ENCODE measurements at regions not wholly inside any gene's neighbourhood (a gene's known extent, or its start where the extent isn't known, plus 50 kb on each side); places are given as distances from the start of the nearest gene placed in this dataset.

GRCh38 chr2:48065096-48065495 is 158.8 kb upstream of the FBXO11 start:
- no peak overlapping the region for H3K9ac ChIP-seq (ENCODE audit: low read length)
- ChIA-PET CTCF (no interaction called here), POLR2A (no interaction called here), RAD21 (ENCODE audit: low non-redundant PET in 1 of 2, low total read pairs in 2 of 2, uncharacterized antibody in 2 of 2, unreplicated experiment in 2 of 2) (no interaction called here)
- H3K9me3 ChIP-seq (ENCODE audit: control insufficient read depth in 1 of 2, insufficient read depth in 1 of 2, low read depth in 1 of 2, low read length in 2 of 2), result no peaks in the 10 kb centered on the region
- no peaks in the 10 kb centered on the region for H3K36me3 ChIP-seq (ENCODE audit: control insufficient read depth in 1 of 2, insufficient read depth in 2 of 2, low read length in 2 of 2)
- intact Hi-C loops (cut with micrococcal nuclease), result no loop called here
- no peak for ATAC-seq
- no peak for TF ChIP-seq RAD21 (IDR thresholded peaks at IDR 0.05; ENCODE audit: low read depth)
- TF ChIP-seq ZNF274 (IDR thresholded peaks at IDR 0.05; ENCODE audit: low read depth, low read length), result no peak
- TF ChIP-seq SIN3A (IDR thresholded peaks at IDR 0.05; ENCODE audit: low read depth), result no peak
- TF ChIP-seq FOSL1 (IDR thresholded peaks at IDR 0.05; ENCODE audit: low read depth), result no peak
- TF ChIP-seq CTCF (IDR thresholded peaks at IDR 0.05 in 2 of 3, conservative IDR thresholded peaks at IDR 0.05 in 1 of 3; ENCODE audit: borderline replicate concordance in 1 of 3, insufficient read depth in 1 of 3, low read depth in 2 of 3, low read length in 2 of 3), result no peak
- TF ChIP-seq POLR2A (IDR thresholded peaks at IDR 0.05; ENCODE audit: borderline replicate concordance, extremely low read depth, insufficient read depth, insufficient read length), result no peak
- no peak for TF ChIP-seq MAX (IDR thresholded peaks at IDR 0.05)
- no peak for TF ChIP-seq EGR1 (IDR thresholded peaks at IDR 0.05; ENCODE audit: low read depth)
- no peak for TF ChIP-seq ATF3 (IDR thresholded peaks at IDR 0.05)
- TF ChIP-seq JUND (IDR thresholded peaks at IDR 0.05), result no peak
- H3K4me3 ChIP-seq (replicated peaks in 1 of 2; ENCODE audit: low read depth in 1 of 2, low read length in 2 of 2), result no peak overlapping the region
- H3K9me2 ChIP-seq (ENCODE audit: insufficient read depth), result no peaks in the 10 kb centered on the region
- H3K79me2 ChIP-seq (ENCODE audit: insufficient read depth, low read length), result no peaks in the 10 kb centered on the region
- no peak overlapping the region for H3K27ac ChIP-seq (ENCODE audit: low read depth, low read length)
- H3K4me2 ChIP-seq (ENCODE audit: low read length), result no peak overlapping the region
- no TSS peak for BruUV-seq (replicated peaks)
- H3K27me3 ChIP-seq (ENCODE audit: insufficient read depth, low read length), result no peaks in the 10 kb centered on the region
- no peaks in the 10 kb centered on the region for H3K4me1 ChIP-seq (ENCODE audit: control insufficient read depth in 1 of 2, insufficient read depth in 2 of 2, low read length in 2 of 2)
- H4K20me1 ChIP-seq (ENCODE audit: insufficient read depth), result no peaks in the 10 kb centered on the region
- DNase-seq (ENCODE audit: low read depth, low spot score), result no peak
- no peak overlapping the region for H2AFZ ChIP-seq (ENCODE audit: low read depth, low read length, poor library complexity, severe bottlenecking)

DNA sequence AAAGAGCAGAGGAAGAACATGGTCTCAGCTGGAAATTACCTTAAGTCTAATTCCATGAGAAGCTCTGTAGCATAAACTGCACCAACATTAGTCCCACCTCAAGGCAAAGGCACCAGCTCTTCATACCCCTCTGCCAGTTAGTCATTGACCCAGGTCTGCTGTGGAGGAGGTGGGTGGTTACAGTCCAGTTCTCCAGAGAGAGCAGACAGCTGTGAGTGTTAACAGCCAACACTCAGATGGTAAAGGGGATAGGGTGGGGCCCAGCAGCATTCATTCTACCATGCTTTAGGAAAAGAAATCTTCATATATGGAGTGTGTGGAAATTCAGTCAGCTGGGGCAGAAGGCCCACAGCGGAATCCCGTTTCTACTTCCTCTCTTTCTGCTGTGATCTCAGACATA is 159.7 kb upstream of the FBXO11 start:
- CTCF ChIA-PET, result no interaction called here
- no peak for ATAC-seq
- Histone ChIP-seq H4K20me1 (ENCODE audit: insufficient read depth) (no peaks in the 10 kb centered on the region), H3K27me3 (ENCODE audit: insufficient read depth, low read length) (no peaks in the 10 kb centered on the region), H3K27ac (ENCODE audit: low read depth, low read length) (no peak overlapping the region), H3K9me3 (ENCODE audit: control insufficient read depth in 1 of 2, insufficient read depth in 1 of 2, low read depth in 1 of 2, low read length in 2 of 2) (no peaks in the 10 kb centered on the region), H3K9me2 (ENCODE audit: insufficient read depth) (no peaks in the 10 kb centered on the region), H3K79me2 (ENCODE audit: insufficient read depth, low read length) (no peaks in the 10 kb centered on the region), H3K36me3 (ENCODE audit: control insufficient read depth in 1 of 2, insufficient read depth in 2 of 2, low read length in 2 of 2) (no peaks in the 10 kb centered on the region), H3K4me1 (ENCODE audit: control insufficient read depth in 1 of 2, insufficient read depth in 2 of 2, low read length in 2 of 2) (no peaks in the 10 kb centered on the region), H2AFZ (ENCODE audit: low read depth, low read length, poor library complexity, severe bottlenecking) (no peak overlapping the region), H3K9ac (ENCODE audit: low read length) (no peak overlapping the region), H3K4me2 (ENCODE audit: low read length) (no peak overlapping the region), H3K4me3 (replicated peaks in 1 of 2; ENCODE audit: low read depth in 1 of 2, low read length in 2 of 2) (no peak overlapping the region)
- intact Hi-C loops (cut with micrococcal nuclease), result no loop called here
- DNase-seq (ENCODE audit: low read depth, low spot score), result no peak
- RAD21 ChIA-PET (ENCODE audit: low non-redundant PET in 1 of 2, low total read pairs in 2 of 2, uncharacterized antibody in 2 of 2, unreplicated experiment in 2 of 2), result no interaction called here
- no TSS peak for BruUV-seq (replicated peaks)
- POLR2A ChIA-PET, result no interaction called here
- TF ChIP-seq EZH2phosphoT487 (IDR thresholded peaks at IDR 0.05; ENCODE audit: borderline replicate concordance) (no peak), YY1 (IDR thresholded peaks at IDR 0.05; ENCODE audit: extremely low read depth, insufficient replicate concordance, low read depth, low read length) (no peak), FOSL1 (IDR thresholded peaks at IDR 0.05; ENCODE audit: low read depth) (no peak), SIN3A (IDR thresholded peaks at IDR 0.05; ENCODE audit: low read depth) (no peak), CTCF (IDR thresholded peaks at IDR 0.05 in 2 of 3, conservative IDR thresholded peaks at IDR 0.05 in 1 of 3; ENCODE audit: borderline replicate concordance in 1 of 3, insufficient read depth in 1 of 3, low read depth in 2 of 3, low read length in 2 of 3) (no peak), POLR2AphosphoS5 (IDR thresholded peaks at IDR 0.05; ENCODE audit: low read depth, low read length) (no peak), CEBPB (IDR thresholded peaks at IDR 0.05; ENCODE audit: low read depth) (no peak), CBX3 (IDR thresholded peaks at IDR 0.05; ENCODE audit: low read depth) (no peak), RAD21 (IDR thresholded peaks at IDR 0.05; ENCODE audit: low read depth) (no peak), TCF7L2 (IDR thresholded peaks at IDR 0.05; ENCODE audit: borderline replicate concordance, extremely low read depth, insufficient read depth, insufficient read length) (no peak), SRF (IDR thresholded peaks at IDR 0.05; ENCODE audit: low read depth) (no peak), ATF3 (IDR thresholded peaks at IDR 0.05) (no peak)
